ENCODE measurements at regions not wholly inside any gene's neighbourhood (a gene's known extent, or its start where the extent isn't known, plus 50 kb on each side); places are given as distances from the start of the nearest gene placed in this dataset.

DNA sequence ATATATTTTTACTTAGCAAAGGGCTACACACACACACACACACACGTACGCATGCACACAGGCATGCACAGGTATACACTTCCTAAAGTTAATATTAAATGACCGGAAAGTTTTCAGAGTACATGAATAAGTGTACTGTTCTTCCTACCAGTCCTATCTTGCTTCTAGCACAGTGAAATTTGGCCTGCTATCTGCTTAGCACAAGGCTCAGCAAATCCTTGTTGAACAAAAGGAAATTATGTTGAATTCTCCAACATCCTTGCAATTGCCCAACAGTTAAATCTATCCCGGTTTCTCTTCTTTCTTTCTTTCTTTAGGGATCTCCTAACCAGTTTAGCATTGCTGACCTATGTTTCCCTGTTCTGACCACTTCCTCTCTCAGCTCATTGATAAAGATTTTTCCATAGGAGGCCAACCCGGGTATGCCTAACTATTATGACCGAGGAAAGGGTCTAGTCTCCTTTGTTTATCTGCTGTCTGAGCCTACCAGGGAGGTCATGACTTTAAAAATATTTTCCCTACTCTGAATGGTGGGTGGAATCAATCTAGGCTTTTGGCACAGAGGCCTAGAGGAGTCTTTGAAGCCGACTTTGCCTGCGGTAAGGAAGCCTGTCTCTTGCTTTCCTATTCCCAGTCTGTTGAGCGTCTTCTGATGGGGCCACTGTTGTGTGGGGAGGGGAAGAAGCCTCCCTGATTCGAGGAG is 400.7 kb downstream of the HRH4 start:
- TF ChIP-seq, protein P1, sequence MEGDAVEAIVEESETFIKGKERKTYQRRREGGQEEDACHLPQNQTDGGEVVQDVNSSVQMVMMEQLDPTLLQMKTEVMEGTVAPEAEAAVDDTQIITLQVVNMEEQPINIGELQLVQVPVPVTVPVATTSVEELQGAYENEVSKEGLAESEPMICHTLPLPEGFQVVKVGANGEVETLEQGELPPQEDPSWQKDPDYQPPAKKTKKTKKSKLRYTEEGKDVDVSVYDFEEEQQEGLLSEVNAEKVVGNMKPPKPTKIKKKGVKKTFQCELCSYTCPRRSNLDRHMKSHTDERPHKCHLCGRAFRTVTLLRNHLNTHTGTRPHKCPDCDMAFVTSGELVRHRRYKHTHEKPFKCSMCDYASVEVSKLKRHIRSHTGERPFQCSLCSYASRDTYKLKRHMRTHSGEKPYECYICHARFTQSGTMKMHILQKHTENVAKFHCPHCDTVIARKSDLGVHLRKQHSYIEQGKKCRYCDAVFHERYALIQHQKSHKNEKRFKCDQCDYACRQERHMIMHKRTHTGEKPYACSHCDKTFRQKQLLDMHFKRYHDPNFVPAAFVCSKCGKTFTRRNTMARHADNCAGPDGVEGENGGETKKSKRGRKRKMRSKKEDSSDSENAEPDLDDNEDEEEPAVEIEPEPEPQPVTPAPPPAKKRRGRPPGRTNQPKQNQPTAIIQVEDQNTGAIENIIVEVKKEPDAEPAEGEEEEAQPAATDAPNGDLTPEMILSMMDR (conservative IDR thresholded peaks at IDR 0.05; ENCODE audit: low read length) = no peak
- no peak for TF ChIP-seq EZH2phosphoT487 (IDR thresholded peaks at IDR 0.05; ENCODE audit: borderline replicate concordance, low read depth, low read length)

Measured in OCI-LY7 (cell line).